Uterus (tissue), 3 donors: ENCODE measurements at regions not wholly inside any gene's neighbourhood (a gene's known extent, or its start where the extent isn't known, plus 50 kb on each side); places are given as distances from the start of the nearest gene placed in this dataset.

Experiments
- DNase-seq, 2 donors: peaks; one replicate each; pipeline ENCODE4 v3.0.0-alpha.2; 2019 to 2020
- H3K27ac ChIP-seq, 2 donors: fragments of 200-600 bp; sonication (generic); 1 replicate in 1 of 2; 2 replicates in 1 of 2; pipeline ENCODE4 v1.5.1; 2016 to 2018
- H3K27me3 ChIP-seq, 2 donors: fragments of 200-600 bp; sonication (generic); one replicate each; pipeline ENCODE4 v1.5.1; 2018 to 2019; ENCODE audit warnings: control low read depth in 1 of 2
- H3K36me3 ChIP-seq, 2 donors: fragments of 200-600 bp; sonication (generic); one replicate each; pipeline ENCODE4 v1.5.1; 2019; ENCODE audit warnings: control low read depth in 1 of 2
- H3K4me1 ChIP-seq, 2 donors: fragments of 200-600 bp; sonication (generic); one replicate each; pipeline ENCODE4 v1.5.1; 2018 to 2019; ENCODE audit warnings: control low read depth in 1 of 2
- H3K4me3 ChIP-seq, 2 donors: fragments of 200-600 bp; sonication (generic); 1 replicate in 1 of 2; 2 replicates in 1 of 2; pipeline ENCODE4 v1.5.1; 2018 to 2019; ENCODE audit warnings: mild to moderate bottlenecking in 1 of 2
- H3K9me3 ChIP-seq, 2 donors: fragments of 200-600 bp; sonication (generic); one replicate each; pipeline ENCODE4 v1.5.1; 2019; ENCODE audit warnings: control low read depth in 1 of 2
- POLR2A ChIP-seq, 2 donors: fragments of 450-650 bp; IDR thresholded peaks; one replicate each; pipeline ENCODE4 v1.6.1; 2016; ENCODE audit warnings: antibody characterized with exemption in 2 of 2, mild to moderate bottlenecking in 1 of 2, moderate library complexity in 1 of 2
- intact Hi-C: fragments of 100-400 bp; cut with DNase I; formaldehyde crosslinking; loops from one replicate; pipeline ENCODE4 v1.15.1; 2023; ENCODE audit warnings: low total_unique reads
- TF ChIP-seq, protein P1 (sequence below), 4 experiments: fragments of 200-600 bp in 2 of 4; fragments of 450-650 bp in 2 of 4; sonication (generic) in 2 of 4; IDR thresholded peaks; one replicate each; pipeline ENCODE4 v1.5.1; 2016 to 2019; ENCODE audit warnings: antibody characterized with exemption in 4 of 4, mild to moderate bottlenecking in 2 of 4, moderate library complexity in 1 of 4
- donor health status: DM: yes; HTN: yes; CAD: no.

- H3K27me3 ChIP-seq: no peaks in the 10 kb centered on the region
- H3K4me1 ChIP-seq: no peaks in the 10 kb centered on the region
- no peaks in the 10 kb centered on the region for H3K9me3 ChIP-seq
- H3K27ac ChIP-seq: no peak overlapping the region
- no peak for DNase-seq
- no peaks in the 10 kb centered on the region for H3K36me3 ChIP-seq
- TF ChIP-seq, protein P1, sequence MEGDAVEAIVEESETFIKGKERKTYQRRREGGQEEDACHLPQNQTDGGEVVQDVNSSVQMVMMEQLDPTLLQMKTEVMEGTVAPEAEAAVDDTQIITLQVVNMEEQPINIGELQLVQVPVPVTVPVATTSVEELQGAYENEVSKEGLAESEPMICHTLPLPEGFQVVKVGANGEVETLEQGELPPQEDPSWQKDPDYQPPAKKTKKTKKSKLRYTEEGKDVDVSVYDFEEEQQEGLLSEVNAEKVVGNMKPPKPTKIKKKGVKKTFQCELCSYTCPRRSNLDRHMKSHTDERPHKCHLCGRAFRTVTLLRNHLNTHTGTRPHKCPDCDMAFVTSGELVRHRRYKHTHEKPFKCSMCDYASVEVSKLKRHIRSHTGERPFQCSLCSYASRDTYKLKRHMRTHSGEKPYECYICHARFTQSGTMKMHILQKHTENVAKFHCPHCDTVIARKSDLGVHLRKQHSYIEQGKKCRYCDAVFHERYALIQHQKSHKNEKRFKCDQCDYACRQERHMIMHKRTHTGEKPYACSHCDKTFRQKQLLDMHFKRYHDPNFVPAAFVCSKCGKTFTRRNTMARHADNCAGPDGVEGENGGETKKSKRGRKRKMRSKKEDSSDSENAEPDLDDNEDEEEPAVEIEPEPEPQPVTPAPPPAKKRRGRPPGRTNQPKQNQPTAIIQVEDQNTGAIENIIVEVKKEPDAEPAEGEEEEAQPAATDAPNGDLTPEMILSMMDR (IDR thresholded peaks at IDR 0.05): no peak
- no peak for TF ChIP-seq POLR2A (IDR thresholded peaks at IDR 0.05)
- no peak overlapping the region for H3K4me3 ChIP-seq
- intact Hi-C loops: no loop called here
Observed at GRCh38 chr1:213921712-213922111, 66.1 kb upstream of the PROX1 start.

- no peaks in the 10 kb centered on the region for H3K9me3 ChIP-seq
- no peak overlapping the region for H3K4me3 ChIP-seq
- H3K27me3 ChIP-seq: no peaks in the 10 kb centered on the region
- DNase-seq: peak in 1 of 2 donors; percentile 14
- H3K36me3 ChIP-seq: no peaks in the 10 kb centered on the region
- no peak for TF ChIP-seq POLR2A (IDR thresholded peaks at IDR 0.05)
- TF ChIP-seq, protein P1 (IDR thresholded peaks at IDR 0.05): no peak
- H3K4me1 ChIP-seq: no peaks in the 10 kb centered on the region
- no peak overlapping the region for H3K27ac ChIP-seq
- intact Hi-C loops: no loop called here
Observed at GRCh38 chr1:213925531-213926182, 62.1 kb upstream of the PROX1 start.

- no peak for DNase-seq
- Histone ChIP-seq H3K4me1 (no peaks in the 10 kb centered on the region), H3K9me3 (no peaks in the 10 kb centered on the region), H3K27me3 (no peaks in the 10 kb centered on the region), H3K27ac (no peak overlapping the region), H3K4me3 (no peak overlapping the region), H3K36me3 (no peaks in the 10 kb centered on the region)
- TF ChIP-seq, protein P1 (IDR thresholded peaks at IDR 0.05): no peak
- TF ChIP-seq POLR2A (IDR thresholded peaks at IDR 0.05): no peak
- intact Hi-C loops: no loop called here
Observed at GRCh38 chr1:213927846-213928245, 59.9 kb upstream of the PROX1 start.

DNA sequence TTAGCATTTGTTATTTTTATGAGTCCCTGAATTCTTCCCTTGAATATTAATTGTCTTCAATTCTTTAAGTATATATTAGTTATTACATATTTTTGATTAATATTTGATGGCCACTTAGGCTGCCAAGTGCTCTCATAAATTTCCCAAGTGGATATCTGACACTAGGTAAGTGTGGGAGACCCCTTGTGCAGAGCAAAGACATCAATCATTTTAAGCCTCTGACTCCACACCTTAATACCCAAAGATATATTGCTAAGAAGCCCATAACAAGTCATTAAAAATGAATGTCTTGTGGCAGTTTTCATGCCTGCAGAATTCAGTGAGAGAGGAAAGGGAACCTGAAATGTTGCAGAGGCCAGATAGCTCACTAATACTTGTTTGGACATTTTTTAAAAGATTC lies 58.4 kb upstream of the PROX1 start:
- Histone ChIP-seq H3K9me3 (no peaks in the 10 kb centered on the region), H3K4me1 (no peaks in the 10 kb centered on the region), H3K4me3 (no peak overlapping the region), H3K27ac (no peak overlapping the region), H3K36me3 (no peaks in the 10 kb centered on the region), H3K27me3 (no peaks in the 10 kb centered on the region)
- DNase-seq: no peak
- intact Hi-C loops: no loop called here
- TF ChIP-seq, protein P1 (IDR thresholded peaks at IDR 0.05): no peak
- no peak for TF ChIP-seq POLR2A (IDR thresholded peaks at IDR 0.05)

- Histone ChIP-seq H3K4me3 (no peak overlapping the region), H3K27me3 (no peaks in the 10 kb centered on the region), H3K9me3 (no peaks in the 10 kb centered on the region), H3K36me3 (no peaks in the 10 kb centered on the region), H3K27ac (no peak overlapping the region), H3K4me1 (no peaks in the 10 kb centered on the region)
- no peak for TF ChIP-seq POLR2A (IDR thresholded peaks at IDR 0.05)
- TF ChIP-seq, protein P1 (IDR thresholded peaks at IDR 0.05): no peak
- no peak for DNase-seq
- intact Hi-C loops: no loop called here
Observed at GRCh38 chr1:213931836-213932235, 55.9 kb upstream of the PROX1 start.
